Stimulated activated memory B cell treated with anti-CD40 and anti-IgM and Interleukin-4, amounts not matched to agents 10 μg/mL and 1 μg/mL and 100 μg/mL, for 72 hours (primary cell): ENCODE measurements at regions not wholly inside any gene's neighbourhood (a gene's known extent, or its start where the extent isn't known, plus 50 kb on each side); places are given as distances from the start of the nearest gene placed in this dataset.
"Not testable (repeated sequence)": the region's sequence is repeated elsewhere in the genome, so short reads cannot be mapped to it uniquely, and the experiment has no call there.

Experiments used
- ATAC-seq: fragments of 150-1000 bp; cut with Tn5 transposase; 2 replicates; pipeline ENCODE4 v1.10.0; 2021
- H3K27ac Mint-ChIP-seq: one replicate; pipeline ENCODE4 v1.8.0; 2022; ENCODE audit warnings: mild to moderate bottlenecking, mixed read lengths
- H3K27me3 Mint-ChIP-seq: one replicate; pipeline ENCODE4 v1.8.0; 2022; ENCODE audit warnings: mixed read lengths
- H3K36me3 Mint-ChIP-seq: one replicate; pipeline ENCODE4 v1.8.0; 2022; ENCODE audit warnings: mixed read lengths
- H3K4me1 Mint-ChIP-seq: one replicate; pipeline ENCODE4 v1.8.0; 2022; ENCODE audit warnings: mixed read lengths
- H3K4me3 Mint-ChIP-seq: one replicate; pipeline ENCODE4 v1.8.0; 2022; ENCODE audit warnings: mild to moderate bottlenecking, moderate library complexity, mixed read lengths
- H3K9me3 Mint-ChIP-seq: one replicate; pipeline ENCODE4 v1.8.0; 2022; ENCODE audit warnings: mixed read lengths

- ATAC-seq = peak; percentile 56
- Mint-ChIP-seq H3K4me1 (peaks cover 22% of the 10 kb centered on the region), H3K27ac (peak overlapping the region; percentile 56), H3K4me3 (peak overlapping the region; percentile 86)
- H3K27me3 Mint-ChIP-seq, H3K9me3 Mint-ChIP-seq, H3K36me3 Mint-ChIP-seq: not testable (repeated sequence)
Measured at GRCh38 chr13:21296991-21297390, 120.5 kb downstream of the MRPL57 start.

GRCh38 chr13:21297447-21297846, 121.0 kb downstream of the MRPL57 start:
- Mint-ChIP-seq H3K27ac (peak overlapping the region; percentile 56), H3K4me3 (peak overlapping the region; percentile 86), H3K9me3 (no peaks in the 10 kb centered on the region), H3K4me1 (peaks cover 22% of the 10 kb centered on the region), H3K27me3 (no peaks in the 10 kb centered on the region), H3K36me3 (no peaks in the 10 kb centered on the region)
- ATAC-seq = no peak

GRCh38 chr13:21297914-21298831, 121.7 kb downstream of the MRPL57 start:
- Mint-ChIP-seq H3K36me3 (peaks cover 4% of the 10 kb centered on the region), H3K27ac (peak overlapping the region; percentile 56), H3K9me3 (no peaks in the 10 kb centered on the region), H3K4me3 (peak overlapping the region; percentile 86), H3K4me1 (peaks cover 22% of the 10 kb centered on the region), H3K27me3 (no peaks in the 10 kb centered on the region)
- peak; percentile 97 for ATAC-seq

GRCh38 chr13:21304256-21304655, 127.8 kb downstream of the MRPL57 start:
- no peaks in the 10 kb centered on the region for H3K9me3 Mint-ChIP-seq
- no peak for ATAC-seq
- peaks cover 2% of the 10 kb centered on the region for H3K4me1 Mint-ChIP-seq
- H3K27ac Mint-ChIP-seq = no peak overlapping the region
- peaks cover 23% of the 10 kb centered on the region for H3K36me3 Mint-ChIP-seq
- no peaks in the 10 kb centered on the region for H3K27me3 Mint-ChIP-seq
- H3K4me3 Mint-ChIP-seq = no peak overlapping the region

- not testable (repeated sequence) for H3K4me1 Mint-ChIP-seq, H3K4me3 Mint-ChIP-seq, H3K9me3 Mint-ChIP-seq, H3K27ac Mint-ChIP-seq, ATAC-seq, H3K27me3 Mint-ChIP-seq
- peaks cover 24% of the 10 kb centered on the region for H3K36me3 Mint-ChIP-seq
Measured at GRCh38 chr13:21306300-21307073, 130.0 kb downstream of the MRPL57 start.

- H3K36me3 Mint-ChIP-seq = peaks cover 30% of the 10 kb centered on the region
- H3K27ac Mint-ChIP-seq, H3K9me3 Mint-ChIP-seq, ATAC-seq, H3K4me1 Mint-ChIP-seq, H3K27me3 Mint-ChIP-seq, H3K4me3 Mint-ChIP-seq: not testable (repeated sequence)
Measured at GRCh38 chr13:21307158-21307557, 130.7 kb downstream of the MRPL57 start.

GRCh38 chr13:21308906-21309305, 132.4 kb downstream of the MRPL57 start:
- peaks cover 23% of the 10 kb centered on the region for H3K36me3 Mint-ChIP-seq
- no peak overlapping the region for H3K4me3 Mint-ChIP-seq
- no peaks in the 10 kb centered on the region for H3K9me3 Mint-ChIP-seq
- no peaks in the 10 kb centered on the region for H3K27me3 Mint-ChIP-seq
- ATAC-seq = no peak
- no peak overlapping the region for H3K27ac Mint-ChIP-seq
- no peaks in the 10 kb centered on the region for H3K4me1 Mint-ChIP-seq

- Mint-ChIP-seq H3K9me3 (no peaks in the 10 kb centered on the region), H3K36me3 (peaks cover 15% of the 10 kb centered on the region), H3K4me3 (no peak overlapping the region), H3K27me3 (no peaks in the 10 kb centered on the region), H3K27ac (no peak overlapping the region), H3K4me1 (no peaks in the 10 kb centered on the region)
- no peak for ATAC-seq
Measured at GRCh38 chr13:21309542-21310172, 133.2 kb downstream of the MRPL57 start.

GRCh38 chr13:21310220-21310619, 133.8 kb downstream of the MRPL57 start:
- no peak overlapping the region for H3K4me3 Mint-ChIP-seq
- no peaks in the 10 kb centered on the region for H3K9me3 Mint-ChIP-seq
- no peaks in the 10 kb centered on the region for H3K27me3 Mint-ChIP-seq
- H3K27ac Mint-ChIP-seq = no peak overlapping the region
- peaks cover 14% of the 10 kb centered on the region for H3K36me3 Mint-ChIP-seq
- H3K4me1 Mint-ChIP-seq = no peaks in the 10 kb centered on the region
- no peak for ATAC-seq

GRCh38 chr13:21314976-21315375, 138.5 kb downstream of the MRPL57 start:
- H3K27ac Mint-ChIP-seq, ATAC-seq, H3K9me3 Mint-ChIP-seq, H3K27me3 Mint-ChIP-seq, H3K4me1 Mint-ChIP-seq, H3K4me3 Mint-ChIP-seq: not testable (repeated sequence)
- peaks cover 13% of the 10 kb centered on the region for H3K36me3 Mint-ChIP-seq

- Mint-ChIP-seq H3K4me3 (no peak overlapping the region), H3K9me3 (no peaks in the 10 kb centered on the region), H3K27ac (no peak overlapping the region), H3K27me3 (no peaks in the 10 kb centered on the region), H3K36me3 (peaks cover 16% of the 10 kb centered on the region), H3K4me1 (peaks cover 7% of the 10 kb centered on the region)
- ATAC-seq = no peak
Measured at GRCh38 chr13:21316376-21316775, 139.9 kb downstream of the MRPL57 start.

GRCh38 chr13:21318891-21319532, 140.1 kb downstream of the ZDHHC20 start:
- no peak for ATAC-seq
- Mint-ChIP-seq H3K4me1 (peaks cover 7% of the 10 kb centered on the region), H3K9me3 (no peaks in the 10 kb centered on the region), H3K27ac (no peak overlapping the region), H3K4me3 (no peak overlapping the region), H3K27me3 (no peaks in the 10 kb centered on the region), H3K36me3 (peaks cover 7% of the 10 kb centered on the region)

GRCh38 chr13:21319869-21320641, 139.0 kb downstream of the ZDHHC20 start:
- no peaks in the 10 kb centered on the region for H3K9me3 Mint-ChIP-seq
- no peaks in the 10 kb centered on the region for H3K27me3 Mint-ChIP-seq
- H3K36me3 Mint-ChIP-seq = peaks cover 7% of the 10 kb centered on the region
- no peak overlapping the region for H3K4me3 Mint-ChIP-seq
- H3K4me1 Mint-ChIP-seq = peaks cover 11% of the 10 kb centered on the region
- H3K27ac Mint-ChIP-seq = no peak overlapping the region
- no peak for ATAC-seq

GRCh38 chr13:21320642-21321034, 138.5 kb downstream of the ZDHHC20 start:
- Mint-ChIP-seq H3K27me3 (no peaks in the 10 kb centered on the region), H3K4me1 (peaks cover 17% of the 10 kb centered on the region), H3K4me3 (no peak overlapping the region), H3K9me3 (no peaks in the 10 kb centered on the region), H3K27ac (no peak overlapping the region), H3K36me3 (peaks cover 9% of the 10 kb centered on the region)
- ATAC-seq = no peak
